ENCODE measurements at regions not wholly inside any gene's neighbourhood (a gene's known extent, or its start where the extent isn't known, plus 50 kb on each side); places are given as distances from the start of the nearest gene placed in this dataset.

- Histone ChIP-seq H3K9me3 (no peaks in the 10 kb centered on the region), H3K27ac (no peak overlapping the region), H3K4me3 (no peak overlapping the region), H3K4me1 (no peaks in the 10 kb centered on the region), H3K27me3 (no peaks in the 10 kb centered on the region), H3K36me3 (no peaks in the 10 kb centered on the region)
- intact Hi-C loops (cut with DNase I): no loop called here
- TF ChIP-seq, protein P1, sequence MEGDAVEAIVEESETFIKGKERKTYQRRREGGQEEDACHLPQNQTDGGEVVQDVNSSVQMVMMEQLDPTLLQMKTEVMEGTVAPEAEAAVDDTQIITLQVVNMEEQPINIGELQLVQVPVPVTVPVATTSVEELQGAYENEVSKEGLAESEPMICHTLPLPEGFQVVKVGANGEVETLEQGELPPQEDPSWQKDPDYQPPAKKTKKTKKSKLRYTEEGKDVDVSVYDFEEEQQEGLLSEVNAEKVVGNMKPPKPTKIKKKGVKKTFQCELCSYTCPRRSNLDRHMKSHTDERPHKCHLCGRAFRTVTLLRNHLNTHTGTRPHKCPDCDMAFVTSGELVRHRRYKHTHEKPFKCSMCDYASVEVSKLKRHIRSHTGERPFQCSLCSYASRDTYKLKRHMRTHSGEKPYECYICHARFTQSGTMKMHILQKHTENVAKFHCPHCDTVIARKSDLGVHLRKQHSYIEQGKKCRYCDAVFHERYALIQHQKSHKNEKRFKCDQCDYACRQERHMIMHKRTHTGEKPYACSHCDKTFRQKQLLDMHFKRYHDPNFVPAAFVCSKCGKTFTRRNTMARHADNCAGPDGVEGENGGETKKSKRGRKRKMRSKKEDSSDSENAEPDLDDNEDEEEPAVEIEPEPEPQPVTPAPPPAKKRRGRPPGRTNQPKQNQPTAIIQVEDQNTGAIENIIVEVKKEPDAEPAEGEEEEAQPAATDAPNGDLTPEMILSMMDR (IDR thresholded peaks at IDR 0.05): no peak
- ATAC-seq (no peak), DNase-seq (no peak)
Measured at GRCh38 chr18:33870059-33870458, 292.0 kb downstream of the ASXL3 start.

GRCh38 chr18:33866386-33866785 is 288.4 kb downstream of the ASXL3 start:
- no peaks in the 10 kb centered on the region for H3K4me1 ChIP-seq
- no peaks in the 10 kb centered on the region for H3K27me3 ChIP-seq
- TF ChIP-seq, protein P1 (IDR thresholded peaks at IDR 0.05): no peak
- H3K4me3 ChIP-seq: no peak overlapping the region
- H3K36me3 ChIP-seq: no peaks in the 10 kb centered on the region
- ATAC-seq: no peak
- H3K27ac ChIP-seq: no peak overlapping the region
- no peak for DNase-seq
- H3K9me3 ChIP-seq: peaks cover 0 to 26% of the 10 kb centered on the region in 2 donors
- intact Hi-C loops (cut with DNase I): no loop called here

DNA sequence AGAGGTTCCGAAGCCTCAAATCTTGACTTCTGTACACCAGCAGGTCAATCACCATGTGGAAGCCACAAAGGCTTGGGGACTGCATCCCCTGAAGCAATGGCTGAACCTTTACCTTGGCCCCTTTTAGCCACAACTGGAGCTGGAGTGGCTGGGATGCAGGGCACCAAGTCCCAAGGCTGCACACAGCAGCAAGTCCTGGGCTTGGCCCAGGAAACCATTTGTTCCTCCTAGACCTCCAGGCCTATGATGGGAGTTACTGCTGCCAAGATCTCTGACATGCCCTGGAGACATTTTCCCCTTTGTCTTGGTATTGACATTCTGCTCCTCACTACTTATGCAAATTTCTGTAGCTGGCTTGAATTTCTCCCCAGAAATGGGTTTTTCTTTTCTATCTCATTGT is 285.9 kb downstream of the ASXL3 start:
- Histone ChIP-seq H3K27me3 (no peaks in the 10 kb centered on the region), H3K4me3 (no peak overlapping the region), H3K4me1 (no peaks in the 10 kb centered on the region), H3K27ac (no peak overlapping the region), H3K36me3 (no peaks in the 10 kb centered on the region), H3K9me3 (peaks cover 0 to 26% of the 10 kb centered on the region in 2 donors)
- DNase-seq (no peak), ATAC-seq (no peak)
- intact Hi-C loops (cut with DNase I): no loop called here
- TF ChIP-seq, protein P1 (IDR thresholded peaks at IDR 0.05): no peak

- DNase-seq: no peak
- no peak overlapping the region for H3K27ac ChIP-seq
- H3K27me3 ChIP-seq: no peaks in the 10 kb centered on the region
- no peak for ATAC-seq
- no peaks in the 10 kb centered on the region for H3K4me1 ChIP-seq
- no peaks in the 10 kb centered on the region for H3K36me3 ChIP-seq
- no peaks in the 10 kb centered on the region for H3K9me3 ChIP-seq
- no peak overlapping the region for H3K4me3 ChIP-seq
- TF ChIP-seq, protein P1 (IDR thresholded peaks at IDR 0.05): no peak
- intact Hi-C loops (cut with DNase I): no loop called here
Measured at GRCh38 chr18:33854827-33855139, 276.8 kb downstream of the ASXL3 start.

- TF ChIP-seq, protein P1 (IDR thresholded peaks at IDR 0.05): no peak
- intact Hi-C loops (cut with DNase I): no loop called here
- ATAC-seq: no peak
- DNase-seq: no peak
- Histone ChIP-seq H3K9me3 (no peaks in the 10 kb centered on the region), H3K27ac (no peak overlapping the region), H3K4me3 (no peak overlapping the region), H3K27me3 (no peaks in the 10 kb centered on the region), H3K4me1 (no peaks in the 10 kb centered on the region), H3K36me3 (no peaks in the 10 kb centered on the region)
Measured at GRCh38 chr18:33854086-33854826, 276.2 kb downstream of the ASXL3 start.

All from left lung (tissue), 4 donors.